ENCODE measurements at regions not wholly inside any gene's neighbourhood (a gene's known extent, or its start where the extent isn't known, plus 50 kb on each side); places are given as distances from the start of the nearest gene placed in this dataset.

GRCh38 chr6:115214283-115214682, 846.4 kb downstream of the FRK start:
- Histone ChIP-seq H3K4ac (replicated peaks; ENCODE audit: insufficient read length, low read depth, low read length) (no peak overlapping the region), H2BK12ac (ENCODE audit: low read depth, low read length) (no peak overlapping the region), H2BK120ac (replicated peaks; ENCODE audit: low read depth, low read length) (no peak overlapping the region), H3K23me2 (ENCODE audit: low read depth, low read length) (no peaks in the 10 kb centered on the region), H3K79me1 (ENCODE audit: low read depth, low read length) (no peaks in the 10 kb centered on the region), H3K27ac (ENCODE audit: low read depth, low read length) (no peak overlapping the region), H3K79me2 (ENCODE audit: control insufficient read depth in 1 of 2, insufficient read depth in 2 of 2, low read length in 2 of 2) (no peaks in the 10 kb centered on the region), H3K18ac (ENCODE audit: extremely low read depth, low read length) (no peak overlapping the region), H3K36me3 (ENCODE audit: control insufficient read depth in 2 of 4, insufficient read depth in 4 of 4, low read length in 3 of 4) (no peaks in the 10 kb centered on the region), H4K5ac (ENCODE audit: insufficient read length, low read depth, low read length) (no peak overlapping the region), H3K4me3 (ENCODE audit: extremely low read depth in 1 of 4, insufficient read depth in 2 of 4, low read depth in 3 of 4, low read length in 4 of 4) (no peak overlapping the region), H3K4me1 (replicated peaks in 1 of 4; ENCODE audit: control insufficient read depth in 3 of 4, insufficient read depth in 4 of 4, low read length in 3 of 4) (no peaks in the 10 kb centered on the region), H2BK15ac (ENCODE audit: low read length) (no peak overlapping the region), H2AFZ (ENCODE audit: low read length) (no peak overlapping the region), H3K9ac (replicated peaks in 1 of 4; ENCODE audit: extremely low read depth in 1 of 4, low read depth in 3 of 4, low read length in 3 of 4) (no peak overlapping the region), H3K23ac (ENCODE audit: insufficient read length) (no peak overlapping the region), H2BK5ac (ENCODE audit: low read depth, low read length) (no peak overlapping the region), H3K14ac (ENCODE audit: insufficient read length) (no peak overlapping the region), H2BK20ac (ENCODE audit: low read length) (no peak overlapping the region), H3K27me3 (replicated peaks in 1 of 4; ENCODE audit: control insufficient read depth in 3 of 4, extremely low read depth in 1 of 4, insufficient read depth in 3 of 4, low read length in 3 of 4) (peaks cover 0 to 12% (median 6%) of the 10 kb centered on the region in 4 experiments; a peak in 4 of 7 replicates), H4K8ac (ENCODE audit: extremely low read depth, insufficient read depth, low read length) (no peak overlapping the region), H4K91ac (replicated peaks; ENCODE audit: insufficient read length, low read length) (no peak overlapping the region), H4K20me1 (replicated peaks in 1 of 2; ENCODE audit: control insufficient read depth in 1 of 2, insufficient read depth in 2 of 2, low read length in 2 of 2) (no peaks in the 10 kb centered on the region), H3K56ac (replicated peaks; ENCODE audit: insufficient read length, low read depth, low read length) (no peak overlapping the region), H3K9me3 (ENCODE audit: insufficient read depth in 2 of 2, low read depth in 1 of 2, low read length in 1 of 2) (peaks cover 0 to 5% of the 10 kb centered on the region in 2 experiments; a peak in 3 of 4 replicates), H3K4me2 (ENCODE audit: insufficient read depth in 1 of 2, low read depth in 2 of 2, low read length in 2 of 2) (no peak overlapping the region), H2AK5ac (ENCODE audit: low read depth, low read length) (no peak overlapping the region)
- CTCF ChIA-PET (ENCODE audit: partially characterized antibody) = interaction anchor here (1.0 kb wide), 1 partner anchor 160 kb away, joined by 3 read pairs; no protein-coding TSS in a partner anchor
- no peak for DNase-seq (ENCODE audit: low read depth in 1 of 2, low spot score in 2 of 2)
- POLR2A ChIA-PET (ENCODE audit: partially characterized antibody) = no interaction called here
- FAIRE-seq = no peak
- 70% methylated on average over 1 of the region's 1 CpG; no CpG with 5 or more reads in 1 of the 2 experiments for WGBS, 2 experiments (ENCODE audit: extremely low coverage in 1 of 2, insufficient coverage in 1 of 2, insufficient read length in 1 of 2, insufficient replicate concordance in 2 of 2, low coverage in 1 of 2, low lambda C conversion rate in 2 of 2, missing lambda C conversion rate in 1 of 2)
- TF ChIP-seq SIX5 (IDR thresholded peaks at IDR 0.05; ENCODE audit: low read depth, low read length) (no peak), CTCF (IDR thresholded peaks at IDR 0.05; ENCODE audit: control extremely low read depth in 1 of 3, insufficient read depth in 1 of 3, low read depth in 1 of 3, low read length in 3 of 3) (no peak), SAP30 (IDR thresholded peaks at IDR 0.05; ENCODE audit: insufficient read depth, insufficient replicate concordance, low read length) (no peak), RFX5 (IDR thresholded peaks at IDR 0.05; ENCODE audit: borderline replicate concordance, low read depth, low read length) (no peak), TBP (IDR thresholded peaks at IDR 0.05; ENCODE audit: low read depth, low read length) (no peak), EGR1 (IDR thresholded peaks at IDR 0.05; ENCODE audit: borderline replicate concordance, low read depth, low read length) (no peak), BCL11A (IDR thresholded peaks at IDR 0.05; ENCODE audit: low read depth in 2 of 2, low read length in 2 of 2) (no peak), CTBP2 (IDR thresholded peaks at IDR 0.05; ENCODE audit: borderline replicate concordance, insufficient read depth, insufficient read length, low read length) (no peak), ZNF274 (IDR thresholded peaks at IDR 0.05; ENCODE audit: borderline replicate concordance, extremely low read depth, low read length) (no peak), SP2 (IDR thresholded peaks at IDR 0.05; ENCODE audit: low read length) (no peak), PHF8 (conservative IDR thresholded peaks at IDR 0.05; ENCODE audit: low read depth, low read length) (no peak), CHD2 (IDR thresholded peaks at IDR 0.05; ENCODE audit: low read length) (no peak)
